B cell (primary cell): ENCODE measurements at regions not wholly inside any gene's neighbourhood (a gene's known extent, or its start where the extent isn't known, plus 50 kb on each side); places are given as distances from the start of the nearest gene placed in this dataset.
"Not testable (repeated sequence)": the region's sequence is repeated elsewhere in the genome, so short reads cannot be mapped to it uniquely, and the experiment has no call there.

Experiments used
- ATAC-seq: fragments of 200-7000 bp; cut with Tn5 transposase; one replicate; pipeline ENCODE4 v1.10.0; 2021; ENCODE audit warnings: low read depth, mild to moderate bottlenecking, moderate number of reproducible peaks, moderate library complexity
- CTCF ChIA-PET: fragments of 350-600 bp; sonication (Branson Sonifier 250); formaldehyde crosslinking; loops from one replicate; lab custom pipeline; 2021; ENCODE audit warnings: antibody characterized with exemption, inconsistent platforms; lab: Charles Lee
- POLR2A ChIA-PET: fragments of 350-600 bp; sonication (Branson Sonifier 250); formaldehyde crosslinking; loops from one replicate; lab custom pipeline; 2021; ENCODE audit warnings: antibody characterized with exemption; lab: Charles Lee
- DNase-seq: peaks from one replicate; pipeline ENCODE4 v3.0.0; 2013
- H2AFZ ChIP-seq: 2 replicates; pipeline ENCODE4 v1.6.1; 2012; ENCODE audit warnings: mild to moderate bottlenecking, low read depth, low read length; ENCODE audit not compliant: insufficient read depth, poor library complexity, severe bottlenecking
- H3K27ac ChIP-seq, 2 donors: 1 replicate in 1 of 2; 2 replicates in 1 of 2; pipeline ENCODE4 v1.5.1; 2012 to 2013; ENCODE audit warnings: low read length in 2 of 2, mild to moderate bottlenecking in 2 of 2, moderate library complexity in 1 of 2
- H3K27me3 ChIP-seq, 4 experiments: fragments of 200-600 bp in 1 of 4; sonication (generic) in 1 of 4; replicated peaks in 1 of 4; 1 replicate in 2 of 4; 2 replicates in 2 of 4; pipeline versions ENCODE4 v1.6.1 to v1.7.0; 2013 to 2016; ENCODE audit warnings: low read length in 3 of 4, mild to moderate bottlenecking in 2 of 4, mixed read lengths in 1 of 4, moderate library complexity in 1 of 4; ENCODE audit not compliant: insufficient read depth in 4 of 4, control insufficient read depth in 3 of 4; ENCODE audit errors: control extremely low read depth in 1 of 4
- H3K36me3 ChIP-seq, 2 experiments: replicated peaks in 1 of 2; 1 replicate in 1 of 2; 2 replicates in 1 of 2; pipeline versions ENCODE4 v1.6.1 to v1.7.1; 2013; ENCODE audit warnings: low read length in 1 of 2; ENCODE audit not compliant: insufficient read depth in 2 of 2, control insufficient read depth in 1 of 2; ENCODE audit errors: control extremely low read depth in 1 of 2, extremely low read depth in 1 of 2
- H3K4me1 ChIP-seq, 2 donors: fragments of 200-600 bp in 1 of 2; sonication (generic) in 1 of 2; 1 replicate in 1 of 2; 2 replicates in 1 of 2; pipeline versions ENCODE4 v1.5.1 to v1.6.1; 2013 to 2017; ENCODE audit warnings: low read length in 2 of 2; ENCODE audit not compliant: control insufficient read depth in 2 of 2, insufficient read depth in 2 of 2
- H3K4me2 ChIP-seq: replicated peaks from 2 replicates; pipeline ENCODE3; 2012; ENCODE audit warnings: mild to moderate bottlenecking, low read depth, low read length; ENCODE audit not compliant: poor library complexity, severe bottlenecking
- H3K4me3 ChIP-seq, 5 experiments: fragments of 200-600 bp in 1 of 5; sonication (generic) in 1 of 5; 1 replicate in 3 of 5; 2 replicates in 2 of 5; pipeline versions ENCODE4 v1.5.1 to v1.7.0; 2011 to 2016; ENCODE audit warnings: low read length in 4 of 5, mild to moderate bottlenecking in 4 of 5, low read depth in 2 of 5, control low read depth in 1 of 5, moderate library complexity in 1 of 5; ENCODE audit not compliant: insufficient read depth in 1 of 5; ENCODE audit errors: control extremely low read depth in 1 of 5, extremely low read depth in 1 of 5
- H3K79me2 ChIP-seq: fragments of 200-600 bp; sonication (generic); one replicate; pipeline ENCODE4 v1.6.0; 2016; ENCODE audit warnings: low read length; ENCODE audit not compliant: control insufficient read depth, insufficient read depth
- H3K9ac ChIP-seq: fragments of 200-600 bp; sonication (generic); 2 replicates; pipeline ENCODE4 v1.6.1; 2017; ENCODE audit warnings: mild to moderate bottlenecking, low read length, moderate library complexity
- H3K9me3 ChIP-seq, 3 donors: one replicate each; pipeline versions ENCODE4 v1.6.1 to v1.7.1; 2013; ENCODE audit warnings: low read length in 2 of 3; ENCODE audit not compliant: control insufficient read depth in 2 of 3, insufficient read depth in 1 of 3; ENCODE audit errors: control extremely low read depth in 1 of 3
- H4K20me1 ChIP-seq: 2 replicates; pipeline ENCODE4 v1.6.0; 2012; ENCODE audit warnings: mild to moderate bottlenecking, low read length; ENCODE audit not compliant: insufficient read depth, control insufficient read depth, poor library complexity, severe bottlenecking
- H3K27ac Mint-ChIP-seq: one replicate; pipeline ENCODE4 v1.8.0; 2021; ENCODE audit warnings: mixed read lengths
- H3K27me3 Mint-ChIP-seq: one replicate; pipeline ENCODE4 v1.8.0; 2021; ENCODE audit warnings: mixed read lengths
- H3K4me1 Mint-ChIP-seq: one replicate; pipeline ENCODE4 v1.8.0; 2021; ENCODE audit warnings: mixed read lengths
- H3K4me3 Mint-ChIP-seq: one replicate; pipeline ENCODE4 v1.8.0; 2021; ENCODE audit warnings: mixed read lengths
- H3K9me3 Mint-ChIP-seq: one replicate; pipeline ENCODE4 v1.8.0; 2022; ENCODE audit warnings: mixed read lengths; ENCODE audit not compliant: insufficient read depth
- CTCF ChIP-seq: fragments of 200-600 bp; IDR thresholded peaks from one replicate; pipeline ENCODE4 v1.8.0; 2022; ENCODE audit warnings: antibody characterized with exemption, mild to moderate bottlenecking
- EZH2 ChIP-seq: IDR thresholded peaks from 2 replicates; pipeline ENCODE4 v1.6.1; 2012; ENCODE audit warnings: borderline replicate concordance, low read depth, mild to moderate bottlenecking, moderate library complexity, low read length; ENCODE audit not compliant: insufficient read depth, poor library complexity, severe bottlenecking
- WGBS: methylation state at CpG from one replicate; pipeline ENCODE4 v1.1.5; 2013; ENCODE audit warnings: missing lambda C conversion rate; ENCODE audit not compliant: insufficient coverage; 5-methylcytosine and 5-hydroxymethylcytosine counted together
- intact Hi-C: fragments of 100-400 bp; cut with micrococcal nuclease; formaldehyde crosslinking; loops from one replicate; pipeline ENCODE4 v1.10.0; 2022

- Histone ChIP-seq H3K27ac (no peak overlapping the region), H3K4me1 (no peaks in the 10 kb centered on the region), H3K4me3 (no peak overlapping the region), H3K36me3 (no peaks in the 10 kb centered on the region), H2AFZ (no peak overlapping the region), H3K9me3 (peaks cover 0 to 18% (median 0%) of the 10 kb centered on the region in 3 donors), H3K4me2 (no peak overlapping the region), H3K79me2 (no peaks in the 10 kb centered on the region), H3K9ac (no peak overlapping the region), H4K20me1 (no peaks in the 10 kb centered on the region), H3K27me3 (no peaks in the 10 kb centered on the region)
- Mint-ChIP-seq H3K27me3 (no peaks in the 10 kb centered on the region), H3K9me3 (no peaks in the 10 kb centered on the region), H3K27ac (no peak overlapping the region), H3K4me1 (no peaks in the 10 kb centered on the region), H3K4me3 (no peak overlapping the region)
- ChIA-PET CTCF (no interaction called here), POLR2A (no interaction called here)
- WGBS = no CpG with 5 or more reads among the region's 1 CpG
- no peak for TF ChIP-seq CTCF
- no peak for TF ChIP-seq EZH2
- ATAC-seq (no peak), DNase-seq (no peak)
- intact Hi-C loops = no loop called here
Observed at GRCh38 chr1:209171151-209171550, 412.4 kb upstream of the CAMK1G start.

GRCh38 chr1:209172286-209172685 is 411.2 kb upstream of the CAMK1G start:
- Histone ChIP-seq H4K20me1 (no peaks in the 10 kb centered on the region), H3K4me2 (no peak overlapping the region), H3K9me3 (peaks cover 0 to 18% (median 0%) of the 10 kb centered on the region in 3 donors), H2AFZ (no peak overlapping the region), H3K9ac (no peak overlapping the region), H3K27me3 (no peaks in the 10 kb centered on the region), H3K79me2 (no peaks in the 10 kb centered on the region), H3K36me3 (no peaks in the 10 kb centered on the region), H3K4me3 (no peak overlapping the region), H3K4me1 (no peaks in the 10 kb centered on the region), H3K27ac (no peak overlapping the region)
- no peak for ATAC-seq
- ChIA-PET CTCF (no interaction called here), POLR2A (no interaction called here)
- no peak overlapping the region for H3K4me3 Mint-ChIP-seq
- no peaks in the 10 kb centered on the region for H3K27me3 Mint-ChIP-seq
- no peak overlapping the region for H3K27ac Mint-ChIP-seq
- 100% methylated on average over 3 of the region's 4 CpGs for WGBS
- intact Hi-C loops = no loop called here
- no peak for DNase-seq
- no peak for TF ChIP-seq CTCF
- TF ChIP-seq EZH2 = no peak
- H3K9me3 Mint-ChIP-seq = no peaks in the 10 kb centered on the region
- no peaks in the 10 kb centered on the region for H3K4me1 Mint-ChIP-seq

- not testable (repeated sequence) for H3K9me3 Mint-ChIP-seq, ATAC-seq, H3K27me3 Mint-ChIP-seq
Observed at GRCh38 chr1:209172792-209173542, 410.5 kb upstream of the CAMK1G start.

More at GRCh38 chr1:209172792-209173542, 410.5 kb upstream of the CAMK1G start:
- H4K20me1 ChIP-seq, H3K27ac Mint-ChIP-seq, H3K4me2 ChIP-seq, H3K27ac ChIP-seq, H3K4me1 Mint-ChIP-seq, H3K4me1 ChIP-seq, H3K36me3 ChIP-seq, H3K27me3 ChIP-seq, H3K9ac ChIP-seq, H3K4me3 ChIP-seq, CTCF ChIA-PET, H3K79me2 ChIP-seq, POLR2A ChIA-PET, DNase-seq, H3K4me3 Mint-ChIP-seq, H2AFZ ChIP-seq, intact Hi-C loops: not testable (repeated sequence)
- H3K9me3 ChIP-seq = peaks cover 0 to 18% (median 0%) of the 10 kb centered on the region in 3 donors
- 96% methylated on average over 30 of the region's 31 CpGs for WGBS
